ENCODE measurements at regions not wholly inside any gene's neighbourhood (a gene's known extent, or its start where the extent isn't known, plus 50 kb on each side); places are given as distances from the start of the nearest gene placed in this dataset.

DNA sequence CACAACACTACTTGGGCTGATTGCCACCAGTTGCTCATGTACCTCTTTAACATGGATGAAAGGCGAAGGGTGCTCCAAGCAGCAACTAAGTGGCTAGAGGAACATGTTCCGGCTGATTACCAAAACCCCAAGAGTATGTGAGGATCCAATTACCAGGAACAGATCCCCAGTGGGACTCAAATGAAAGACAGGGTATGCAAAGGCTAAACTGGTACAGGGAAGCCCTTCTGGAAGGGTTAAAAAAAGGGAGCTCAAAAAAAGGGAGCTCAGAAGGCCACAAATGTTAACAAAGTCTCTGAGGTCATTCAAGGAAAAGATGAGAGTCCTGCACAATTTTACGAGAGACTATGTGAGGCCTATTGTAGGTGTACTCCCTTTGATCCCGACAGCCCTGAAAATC is 604.7 kb downstream of the UQCRFS1 start:
- TF ChIP-seq, protein P1, sequence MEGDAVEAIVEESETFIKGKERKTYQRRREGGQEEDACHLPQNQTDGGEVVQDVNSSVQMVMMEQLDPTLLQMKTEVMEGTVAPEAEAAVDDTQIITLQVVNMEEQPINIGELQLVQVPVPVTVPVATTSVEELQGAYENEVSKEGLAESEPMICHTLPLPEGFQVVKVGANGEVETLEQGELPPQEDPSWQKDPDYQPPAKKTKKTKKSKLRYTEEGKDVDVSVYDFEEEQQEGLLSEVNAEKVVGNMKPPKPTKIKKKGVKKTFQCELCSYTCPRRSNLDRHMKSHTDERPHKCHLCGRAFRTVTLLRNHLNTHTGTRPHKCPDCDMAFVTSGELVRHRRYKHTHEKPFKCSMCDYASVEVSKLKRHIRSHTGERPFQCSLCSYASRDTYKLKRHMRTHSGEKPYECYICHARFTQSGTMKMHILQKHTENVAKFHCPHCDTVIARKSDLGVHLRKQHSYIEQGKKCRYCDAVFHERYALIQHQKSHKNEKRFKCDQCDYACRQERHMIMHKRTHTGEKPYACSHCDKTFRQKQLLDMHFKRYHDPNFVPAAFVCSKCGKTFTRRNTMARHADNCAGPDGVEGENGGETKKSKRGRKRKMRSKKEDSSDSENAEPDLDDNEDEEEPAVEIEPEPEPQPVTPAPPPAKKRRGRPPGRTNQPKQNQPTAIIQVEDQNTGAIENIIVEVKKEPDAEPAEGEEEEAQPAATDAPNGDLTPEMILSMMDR (IDR thresholded peaks at IDR 0.05), result no peak
- TF ChIP-seq ZNF532 (CRISPR knock-in tag; IDR thresholded peaks at IDR 0.05; ENCODE audit: borderline replicate concordance), result no peak
- TF ChIP-seq, protein P2, sequence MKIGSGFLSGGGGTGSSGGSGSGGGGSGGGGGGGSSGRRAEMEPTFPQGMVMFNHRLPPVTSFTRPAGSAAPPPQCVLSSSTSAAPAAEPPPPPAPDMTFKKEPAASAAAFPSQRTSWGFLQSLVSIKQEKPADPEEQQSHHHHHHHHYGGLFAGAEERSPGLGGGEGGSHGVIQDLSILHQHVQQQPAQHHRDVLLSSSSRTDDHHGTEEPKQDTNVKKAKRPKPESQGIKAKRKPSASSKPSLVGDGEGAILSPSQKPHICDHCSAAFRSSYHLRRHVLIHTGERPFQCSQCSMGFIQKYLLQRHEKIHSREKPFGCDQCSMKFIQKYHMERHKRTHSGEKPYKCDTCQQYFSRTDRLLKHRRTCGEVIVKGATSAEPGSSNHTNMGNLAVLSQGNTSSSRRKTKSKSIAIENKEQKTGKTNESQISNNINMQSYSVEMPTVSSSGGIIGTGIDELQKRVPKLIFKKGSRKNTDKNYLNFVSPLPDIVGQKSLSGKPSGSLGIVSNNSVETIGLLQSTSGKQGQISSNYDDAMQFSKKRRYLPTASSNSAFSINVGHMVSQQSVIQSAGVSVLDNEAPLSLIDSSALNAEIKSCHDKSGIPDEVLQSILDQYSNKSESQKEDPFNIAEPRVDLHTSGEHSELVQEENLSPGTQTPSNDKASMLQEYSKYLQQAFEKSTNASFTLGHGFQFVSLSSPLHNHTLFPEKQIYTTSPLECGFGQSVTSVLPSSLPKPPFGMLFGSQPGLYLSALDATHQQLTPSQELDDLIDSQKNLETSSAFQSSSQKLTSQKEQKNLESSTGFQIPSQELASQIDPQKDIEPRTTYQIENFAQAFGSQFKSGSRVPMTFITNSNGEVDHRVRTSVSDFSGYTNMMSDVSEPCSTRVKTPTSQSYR (CRISPR knock-in tag; IDR thresholded peaks at IDR 0.05), result no peak
- TF ChIP-seq, protein P3, sequence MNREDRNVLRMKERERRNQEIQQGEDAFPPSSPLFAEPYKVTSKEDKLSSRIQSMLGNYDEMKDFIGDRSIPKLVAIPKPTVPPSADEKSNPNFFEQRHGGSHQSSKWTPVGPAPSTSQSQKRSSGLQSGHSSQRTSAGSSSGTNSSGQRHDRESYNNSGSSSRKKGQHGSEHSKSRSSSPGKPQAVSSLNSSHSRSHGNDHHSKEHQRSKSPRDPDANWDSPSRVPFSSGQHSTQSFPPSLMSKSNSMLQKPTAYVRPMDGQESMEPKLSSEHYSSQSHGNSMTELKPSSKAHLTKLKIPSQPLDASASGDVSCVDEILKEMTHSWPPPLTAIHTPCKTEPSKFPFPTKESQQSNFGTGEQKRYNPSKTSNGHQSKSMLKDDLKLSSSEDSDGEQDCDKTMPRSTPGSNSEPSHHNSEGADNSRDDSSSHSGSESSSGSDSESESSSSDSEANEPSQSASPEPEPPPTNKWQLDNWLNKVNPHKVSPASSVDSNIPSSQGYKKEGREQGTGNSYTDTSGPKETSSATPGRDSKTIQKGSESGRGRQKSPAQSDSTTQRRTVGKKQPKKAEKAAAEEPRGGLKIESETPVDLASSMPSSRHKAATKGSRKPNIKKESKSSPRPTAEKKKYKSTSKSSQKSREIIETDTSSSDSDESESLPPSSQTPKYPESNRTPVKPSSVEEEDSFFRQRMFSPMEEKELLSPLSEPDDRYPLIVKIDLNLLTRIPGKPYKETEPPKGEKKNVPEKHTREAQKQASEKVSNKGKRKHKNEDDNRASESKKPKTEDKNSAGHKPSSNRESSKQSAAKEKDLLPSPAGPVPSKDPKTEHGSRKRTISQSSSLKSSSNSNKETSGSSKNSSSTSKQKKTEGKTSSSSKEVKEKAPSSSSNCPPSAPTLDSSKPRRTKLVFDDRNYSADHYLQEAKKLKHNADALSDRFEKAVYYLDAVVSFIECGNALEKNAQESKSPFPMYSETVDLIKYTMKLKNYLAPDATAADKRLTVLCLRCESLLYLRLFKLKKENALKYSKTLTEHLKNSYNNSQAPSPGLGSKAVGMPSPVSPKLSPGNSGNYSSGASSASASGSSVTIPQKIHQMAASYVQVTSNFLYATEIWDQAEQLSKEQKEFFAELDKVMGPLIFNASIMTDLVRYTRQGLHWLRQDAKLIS (CRISPR knock-in tag; IDR thresholded peaks at IDR 0.05; ENCODE audit: borderline replicate concordance), result no peak
- no peak for TF ChIP-seq FOXP1 (CRISPR knock-in tag; IDR thresholded peaks at IDR 0.05; ENCODE audit: borderline replicate concordance)
- TF ChIP-seq ESRRA (CRISPR knock-in tag; IDR thresholded peaks at IDR 0.05; ENCODE audit: borderline replicate concordance), result no peak

Data from WTC11 (cell line).